Stimulated activated CD4-positive, alpha-beta T cell treated with anti-CD3 and anti-CD28 coated beads, Interleukin-1b, Interleukin-23, amount 100 ng/mL, for 1 hour (primary cell): ENCODE measurements at regions not wholly inside any gene's neighbourhood (a gene's known extent, or its start where the extent isn't known, plus 50 kb on each side); places are given as distances from the start of the nearest gene placed in this dataset.
"Not testable (repeated sequence)": the region's sequence is repeated elsewhere in the genome, so short reads cannot be mapped to it uniquely, and the experiment has no call there.

Experiments
- DNase-seq, 2 donors: peaks; one replicate each; pipeline ENCODE4 v3.0.0-alpha.2; 2020; ENCODE audit warnings: low read depth in 2 of 2

GRCh38 chr21:38114717-38115333, 142.0 kb upstream of the KCNJ15 start:
- no peak for DNase-seq

- DNase-seq: no peak
These were observed 140.9 kb upstream of the KCNJ15 start for GRCh38 chr21:38115870-38116269.

GRCh38 chr21:38119793-38120192, 137.0 kb upstream of the KCNJ15 start:
- DNase-seq: no peak

- not testable (repeated sequence) for DNase-seq
These were observed 136.2 kb upstream of the KCNJ15 start for GRCh38 chr21:38120679-38120983.

- DNase-seq: no peak
These were observed 135.6 kb upstream of the KCNJ15 start for GRCh38 chr21:38120984-38121855.

GRCh38 chr21:38121888-38122720, 134.7 kb upstream of the KCNJ15 start:
- DNase-seq: no peak

GRCh38 chr21:38123626-38124025, 133.2 kb upstream of the KCNJ15 start:
- DNase-seq: no peak

GRCh38 chr21:38126666-38127303, 130.0 kb upstream of the KCNJ15 start:
- DNase-seq: peak in 1 of 2 donors; percentile 15

- no peak for DNase-seq
These were observed 127.1 kb upstream of the KCNJ15 start for GRCh38 chr21:38129711-38130110.

- no peak for DNase-seq
These were observed 123.6 kb upstream of the KCNJ15 start for GRCh38 chr21:38133240-38133639.

GRCh38 chr21:38134084-38134873, 122.5 kb upstream of the KCNJ15 start:
- no peak for DNase-seq

- no peak for DNase-seq
These were observed 120.6 kb upstream of the KCNJ15 start for GRCh38 chr21:38136201-38136600.

- no peak for DNase-seq
These were observed 117.2 kb upstream of the KCNJ15 start for GRCh38 chr21:38139380-38140168.

- no peak for DNase-seq
These were observed 116.4 kb upstream of the KCNJ15 start for GRCh38 chr21:38140207-38140903.

- DNase-seq: no peak
These were observed 114.6 kb upstream of the KCNJ15 start for GRCh38 chr21:38142224-38142623.

- DNase-seq: no peak
These were observed 112.6 kb upstream of the KCNJ15 start for GRCh38 chr21:38144193-38144592.

- DNase-seq: no peak
These were observed 111.7 kb upstream of the KCNJ15 start for GRCh38 chr21:38145104-38145503.

- no peak for DNase-seq
These were observed 109.4 kb upstream of the KCNJ15 start for GRCh38 chr21:38147391-38147790.

GRCh38 chr21:38148046-38148445, 108.7 kb upstream of the KCNJ15 start:
- DNase-seq: no peak
